HG03378 (cell line): ENCODE measurements at regions not wholly inside any gene's neighbourhood (a gene's known extent, or its start where the extent isn't known, plus 50 kb on each side); places are given as distances from the start of the nearest gene placed in this dataset.
"Not testable (repeated sequence)": the region's sequence is repeated elsewhere in the genome, so short reads cannot be mapped to it uniquely, and the experiment has no call there.

ENCODE experiments used
- ATAC-seq: cut with Tn5 transposase; IDR thresholded peaks from one replicate; pipeline ENCODE4 v1.9.1; 2021; ENCODE audit warnings: mild to moderate bottlenecking, moderate library complexity; ENCODE audit not compliant: unreplicated experiment

DNA sequence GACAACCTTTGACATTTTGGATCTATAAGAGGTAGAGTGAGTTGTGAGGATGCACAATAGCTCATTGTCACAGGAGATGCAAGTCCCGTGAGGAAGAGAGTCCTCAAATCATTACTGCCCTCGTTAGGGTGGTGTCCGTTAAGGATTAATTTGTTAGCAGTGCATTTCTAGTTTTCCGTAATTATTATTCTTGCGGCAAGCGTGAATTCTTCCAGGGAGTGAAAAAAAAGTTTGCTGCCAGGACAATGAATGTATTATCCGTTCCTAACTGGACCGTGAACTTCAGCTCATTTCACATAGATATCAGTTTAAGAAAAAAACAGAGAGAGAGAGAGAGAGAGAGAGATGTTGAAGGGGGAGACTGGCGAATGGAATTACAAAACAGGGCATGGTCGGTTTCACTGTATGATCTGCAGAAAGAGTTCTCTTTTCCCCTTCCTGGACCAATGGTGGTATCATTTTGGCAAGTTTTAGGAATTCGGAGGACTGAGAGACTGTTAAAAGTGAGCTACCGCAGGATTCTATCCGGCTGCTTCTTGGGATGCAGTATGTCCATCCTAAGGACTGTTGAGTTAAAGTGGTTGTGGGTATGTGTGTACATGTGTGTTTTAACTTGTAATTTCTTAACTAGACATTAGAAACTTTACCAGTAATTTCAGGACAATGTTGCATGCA is 216.0 kb upstream of the NFIA start:
- no peak for ATAC-seq

- ATAC-seq: no peak
Observed at GRCh38 chr1:60865166-60865565, 217.2 kb upstream of the NFIA start.

DNA sequence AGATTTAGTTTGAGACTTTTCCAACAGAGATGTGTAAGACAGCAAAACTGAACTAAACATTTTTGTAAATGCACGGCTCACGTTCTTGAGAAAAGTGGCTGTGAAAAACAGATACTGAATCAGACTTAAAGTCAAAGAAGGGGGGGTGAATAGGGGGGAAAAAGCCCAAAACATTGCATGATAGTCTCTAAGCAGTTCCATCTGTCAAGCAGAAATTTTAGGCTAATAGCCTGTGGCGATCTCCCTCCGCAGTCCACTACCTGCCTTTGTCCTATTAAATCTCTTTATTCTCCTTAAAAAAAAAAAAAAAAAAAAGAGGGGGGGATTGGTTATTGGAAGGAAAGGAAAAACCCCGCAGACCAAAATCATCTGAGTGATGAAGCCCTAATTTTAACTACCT is 217.6 kb upstream of the NFIA start:
- ATAC-seq: no peak

DNA sequence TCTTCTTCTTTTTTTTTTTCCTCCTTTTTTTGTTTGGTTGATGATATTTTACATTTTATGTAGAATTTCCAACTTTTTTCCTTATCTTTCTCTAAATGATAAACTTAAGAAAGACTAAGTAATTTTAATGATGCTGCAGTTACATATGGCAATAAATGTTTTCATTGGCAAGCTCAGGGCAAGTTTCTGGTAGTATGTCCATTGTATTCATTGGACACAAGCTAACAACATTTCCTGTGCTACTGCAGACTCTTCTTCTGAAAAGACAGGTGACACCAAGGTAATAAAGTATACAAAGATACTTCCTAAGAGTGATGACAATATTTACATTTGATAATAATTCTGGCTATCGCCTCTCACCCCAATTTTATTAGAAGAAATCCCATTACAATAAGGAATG is 219.2 kb upstream of the NFIA start:
- no peak for ATAC-seq

- no peak for ATAC-seq
Observed at GRCh38 chr1:60861961-60862567, 220.3 kb upstream of the NFIA start.

GRCh38 chr1:60859111-60859510 is 223.2 kb upstream of the NFIA start:
- no peak for ATAC-seq

DNA sequence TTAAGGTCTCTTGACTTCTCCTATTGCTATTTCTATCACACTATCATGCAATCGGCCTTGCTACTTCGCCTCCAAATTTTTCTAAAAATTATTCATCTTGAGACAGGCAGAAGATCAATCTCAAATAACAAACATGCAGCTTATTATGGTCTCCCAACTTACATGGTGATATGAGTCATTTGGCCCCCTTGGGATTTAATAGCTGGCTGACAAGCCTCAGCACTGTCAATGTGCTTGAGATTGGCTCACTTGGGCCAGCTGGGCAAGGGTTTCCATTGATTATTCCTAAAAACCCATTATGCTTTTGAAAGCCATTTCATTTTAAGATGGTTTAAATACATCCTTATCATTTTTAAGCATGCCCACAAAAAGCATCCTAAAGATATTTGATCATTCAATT is 224.5 kb upstream of the NFIA start:
- ATAC-seq: no peak

DNA sequence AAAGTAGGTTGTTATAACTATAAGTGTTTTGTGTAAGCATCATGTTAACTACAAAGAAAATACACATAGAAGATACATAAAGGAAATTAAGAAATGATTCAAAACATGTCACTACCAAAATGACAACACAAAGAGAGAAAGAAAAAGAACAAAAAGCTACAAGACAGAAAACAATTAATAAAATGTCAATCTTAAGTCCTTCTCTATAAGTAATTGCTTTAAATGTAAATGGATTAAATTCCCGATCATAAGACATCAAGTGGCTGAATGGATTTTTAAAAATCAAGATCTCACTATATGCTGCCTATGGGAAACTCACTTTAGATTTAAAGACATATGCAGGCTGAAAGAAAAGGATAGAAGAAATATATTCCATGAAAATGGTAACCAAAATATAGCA is 232.3 kb upstream of the NFIA start:
- no peak for ATAC-seq

DNA sequence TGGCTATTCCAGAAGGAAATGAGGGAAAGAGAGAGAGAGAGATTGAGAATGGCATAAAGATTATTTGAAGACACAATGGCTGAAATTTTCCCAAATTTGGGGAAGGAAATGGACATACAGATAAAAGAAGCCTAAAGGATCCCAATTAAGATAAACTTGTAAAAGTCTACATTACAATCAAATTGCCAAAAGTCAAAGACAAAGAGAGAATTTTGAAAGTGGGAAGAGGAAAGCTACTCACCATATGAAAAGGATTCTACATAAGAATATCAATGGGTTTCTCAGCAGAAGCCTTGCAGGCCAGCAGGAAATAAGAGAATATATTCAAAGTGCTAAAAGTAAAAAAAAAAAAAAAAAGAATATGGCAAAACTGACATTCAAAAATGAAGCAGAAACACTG is 233.0 kb upstream of the NFIA start:
- ATAC-seq: no peak

DNA sequence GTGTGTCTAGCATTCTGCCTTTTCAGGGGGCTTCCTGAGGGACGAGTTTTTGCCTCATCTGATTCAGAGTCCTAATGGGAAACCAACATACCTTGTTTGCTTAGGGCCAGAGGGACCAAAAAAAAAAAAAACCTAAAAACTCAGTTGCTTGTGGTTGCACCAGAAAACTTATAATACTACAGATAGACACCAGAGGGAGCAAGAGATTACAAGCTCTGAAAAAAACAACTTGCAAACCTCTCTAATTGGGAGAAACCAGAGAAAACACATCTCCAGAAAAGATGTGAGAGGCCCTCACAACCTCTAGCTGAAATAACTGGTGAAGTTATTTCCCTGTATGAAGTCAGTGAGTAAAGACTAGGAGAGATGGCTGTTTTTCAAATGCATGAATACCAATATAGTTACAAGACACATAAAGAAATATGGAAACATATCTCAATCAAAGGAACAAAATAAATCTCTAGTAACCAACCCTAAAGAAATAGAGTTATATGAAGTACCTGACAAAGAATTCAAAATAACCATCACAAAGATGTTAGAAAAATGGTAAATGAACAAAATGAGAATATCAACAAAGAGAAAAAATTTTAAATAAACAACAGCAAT is 233.7 kb upstream of the NFIA start:
- no peak for ATAC-seq

- ATAC-seq: no peak
Observed at GRCh38 chr1:60847855-60848582, 234.3 kb upstream of the NFIA start.

DNA sequence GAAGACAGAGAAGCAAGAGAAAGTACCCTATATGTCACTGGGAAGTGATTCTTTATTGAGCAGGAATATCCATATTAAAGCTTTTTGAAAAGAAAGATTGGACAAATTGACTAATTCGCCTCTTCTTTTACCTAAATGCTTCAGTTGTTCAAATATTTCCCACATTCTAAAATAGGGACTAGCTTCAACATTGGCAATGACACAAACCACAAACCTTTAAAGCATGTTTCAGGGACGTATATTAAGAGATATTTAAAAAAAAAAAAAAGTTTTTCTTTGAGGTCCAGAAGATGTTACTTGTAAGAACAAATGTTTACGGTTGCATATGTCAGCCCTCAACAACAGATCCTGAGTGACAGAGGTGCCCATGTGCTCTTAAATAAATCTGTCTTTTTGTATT is 235.0 kb upstream of the NFIA start:
- no peak for ATAC-seq

GRCh38 chr1:60845659-60846058 is 236.7 kb upstream of the NFIA start:
- not testable (repeated sequence) for ATAC-seq

DNA sequence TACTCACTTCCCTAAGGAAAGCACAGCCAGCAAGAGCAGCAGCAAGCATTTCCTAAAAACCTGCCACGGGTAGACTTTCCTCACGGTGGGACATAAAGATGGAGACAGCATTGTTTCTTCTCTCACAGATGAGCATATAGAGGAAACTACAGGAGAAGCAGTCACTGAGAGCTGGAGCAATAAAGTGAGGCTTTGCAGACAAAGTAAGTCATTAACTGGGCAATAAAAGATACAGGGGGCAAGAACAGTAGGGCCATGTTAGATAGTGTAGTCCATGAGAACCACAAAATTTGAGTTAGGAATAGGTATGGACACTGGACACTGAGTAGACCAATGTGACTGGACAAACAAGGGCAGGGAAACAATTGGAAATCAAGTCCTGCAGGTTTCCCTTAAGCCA is 240.1 kb upstream of the NFIA start:
- no peak for ATAC-seq

- no peak for ATAC-seq
Observed at GRCh38 chr1:60841116-60842046, 241.0 kb upstream of the NFIA start.

DNA sequence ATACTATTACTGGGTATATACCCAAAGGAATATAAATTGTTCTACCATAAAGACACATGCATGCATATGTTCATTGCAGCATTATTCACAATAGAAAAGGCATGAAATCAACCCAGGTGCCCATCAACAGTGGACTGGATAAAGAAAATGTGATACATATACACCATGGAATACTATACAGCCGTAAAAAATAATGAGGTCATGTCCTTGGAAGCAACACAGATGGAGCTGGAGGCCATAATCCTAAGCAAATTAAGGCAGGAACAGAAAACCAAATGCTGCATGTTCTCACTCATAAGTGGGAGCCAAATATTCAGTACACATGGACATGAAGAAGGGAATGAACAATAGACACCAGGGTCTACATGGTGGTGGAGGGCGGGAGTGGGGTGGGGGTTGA is 241.9 kb upstream of the NFIA start:
- not testable (repeated sequence) for ATAC-seq

- ATAC-seq: no peak
Observed at GRCh38 chr1:60835649-60836048, 246.7 kb upstream of the NFIA start.

- ATAC-seq: no peak
Observed at GRCh38 chr1:60833173-60833572, 249.2 kb upstream of the NFIA start.

DNA sequence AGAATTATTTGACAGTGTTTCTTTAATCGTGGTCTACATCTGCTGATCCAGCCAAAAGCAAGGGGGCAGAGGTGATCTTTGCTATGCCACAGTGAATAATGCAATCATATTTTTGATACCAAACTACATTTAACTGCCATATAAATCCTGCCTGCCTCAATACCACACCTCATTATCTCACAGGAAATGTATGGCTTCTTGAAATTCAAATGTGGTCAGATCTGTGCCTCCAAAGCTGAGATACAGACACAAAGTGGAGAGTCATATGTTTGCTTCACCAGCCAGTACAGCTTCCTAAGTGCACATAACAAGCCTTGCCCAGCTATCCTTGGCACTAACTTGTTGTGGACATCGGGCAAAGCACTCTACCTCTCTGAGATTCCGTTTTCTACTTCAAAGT is 250.0 kb upstream of the NFIA start:
- ATAC-seq: no peak

- no peak for ATAC-seq
Observed at GRCh38 chr1:60831780-60832179, 250.6 kb upstream of the NFIA start.

GRCh38 chr1:60828944-60829343 is 253.4 kb upstream of the NFIA start:
- ATAC-seq: no peak
